ENCODE measurements at regions not wholly inside any gene's neighbourhood (a gene's known extent, or its start where the extent isn't known, plus 50 kb on each side); places are given as distances from the start of the nearest gene placed in this dataset.

GRCh38 chr10:131682271-131682962, 218.4 kb upstream of the PPP2R2D start:
- DNase-seq (ENCODE audit: insufficient read length, low spot score): no peak
- FAIRE-seq: no peak

- DNase-seq (ENCODE audit: insufficient read length, low spot score) (no peak), FAIRE-seq (no peak)
Observed at GRCh38 chr10:131683281-131683861, 217.4 kb upstream of the PPP2R2D start.

- DNase-seq (ENCODE audit: insufficient read length, low spot score) (no peak), FAIRE-seq (no peak)
Observed at GRCh38 chr10:131683941-131684340, 216.9 kb upstream of the PPP2R2D start.

GRCh38 chr10:131685007-131685406, 215.8 kb upstream of the PPP2R2D start:
- FAIRE-seq: no peak
- DNase-seq (ENCODE audit: insufficient read length, low spot score): no peak

- FAIRE-seq (no peak), DNase-seq (ENCODE audit: insufficient read length, low spot score) (no peak)
Observed at GRCh38 chr10:131685576-131685975, 215.2 kb upstream of the PPP2R2D start.

- no peak for FAIRE-seq
- no peak for DNase-seq (ENCODE audit: insufficient read length, low spot score)
Observed at GRCh38 chr10:131686781-131687420, 213.9 kb upstream of the PPP2R2D start.

GRCh38 chr10:131688304-131688703, 212.5 kb upstream of the PPP2R2D start:
- no peak for DNase-seq (ENCODE audit: insufficient read length, low spot score)
- peak; percentile 42 for FAIRE-seq

- FAIRE-seq: no peak
- DNase-seq (ENCODE audit: insufficient read length, low spot score): no peak
Observed at GRCh38 chr10:131689016-131689415, 211.8 kb upstream of the PPP2R2D start.

- no peak for FAIRE-seq
- DNase-seq (ENCODE audit: insufficient read length, low spot score): no peak
Observed at GRCh38 chr10:131689486-131689885, 211.3 kb upstream of the PPP2R2D start.

GRCh38 chr10:131689954-131690757, 210.7 kb upstream of the PPP2R2D start:
- DNase-seq (ENCODE audit: insufficient read length, low spot score): no peak
- FAIRE-seq: no peak

- no peak for FAIRE-seq
Observed at GRCh38 chr10:131690805-131691239, 210.0 kb upstream of the PPP2R2D start.

GRCh38 chr10:131691481-131692090, 209.2 kb upstream of the PPP2R2D start:
- FAIRE-seq (no peak), DNase-seq (ENCODE audit: insufficient read length, low spot score) (no peak)

More at GRCh38 chr10:131690805-131691239, 210.0 kb upstream of the PPP2R2D start:
- no peak for DNase-seq (ENCODE audit: insufficient read length, low spot score)

- FAIRE-seq (no peak), DNase-seq (ENCODE audit: insufficient read length, low spot score) (no peak)
Observed at GRCh38 chr10:131692176-131692575, 208.6 kb upstream of the PPP2R2D start.

GRCh38 chr10:131692686-131693334, 208.0 kb upstream of the PPP2R2D start:
- DNase-seq (ENCODE audit: insufficient read length, low spot score) (no peak), FAIRE-seq (no peak)

GRCh38 chr10:131693766-131694165, 207.0 kb upstream of the PPP2R2D start:
- no peak for FAIRE-seq
- DNase-seq (ENCODE audit: insufficient read length, low spot score): no peak

GRCh38 chr10:131694168-131694780, 206.5 kb upstream of the PPP2R2D start:
- FAIRE-seq: no peak
- no peak for DNase-seq (ENCODE audit: insufficient read length, low spot score)

GRCh38 chr10:131694781-131695495, 205.9 kb upstream of the PPP2R2D start:
- FAIRE-seq (no peak), DNase-seq (ENCODE audit: insufficient read length, low spot score) (no peak)

GRCh38 chr10:131695496-131696165, 205.2 kb upstream of the PPP2R2D start:
- no peak for DNase-seq (ENCODE audit: insufficient read length, low spot score)
- no peak for FAIRE-seq
